IPS-NIHi7 (cell line): ENCODE measurements at regions not wholly inside any gene's neighbourhood (a gene's known extent, or its start where the extent isn't known, plus 50 kb on each side); places are given as distances from the start of the nearest gene placed in this dataset.

Source experiments
- DNase-seq: peaks from one replicate; pipeline ENCODE4 v3.0.0; 2012; ENCODE audit warnings: mixed read lengths; ENCODE audit errors: extremely low spot score

DNA sequence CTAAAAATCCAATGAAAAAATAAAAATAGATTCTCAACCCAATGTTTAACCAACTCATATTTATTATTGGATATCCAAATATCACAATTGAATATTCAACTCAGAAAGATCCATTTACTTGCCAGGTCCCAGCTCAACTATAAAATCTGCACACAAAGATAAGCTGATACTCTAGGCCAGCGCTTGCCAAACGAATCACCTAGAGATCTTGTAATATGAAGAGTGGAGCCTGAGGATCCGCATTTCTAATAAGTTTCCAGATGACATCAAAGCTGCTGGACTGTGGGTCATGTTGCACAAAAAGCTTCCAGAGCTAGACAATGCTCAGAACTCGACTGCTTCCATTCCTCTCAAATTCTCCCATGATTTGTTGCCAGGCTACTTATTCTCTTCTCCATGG is 51.7 kb upstream of the HSF2 start:
- no peak for DNase-seq
